ENCODE measurements at regions not wholly inside any gene's neighbourhood (a gene's known extent, or its start where the extent isn't known, plus 50 kb on each side); places are given as distances from the start of the nearest gene placed in this dataset.

DNA sequence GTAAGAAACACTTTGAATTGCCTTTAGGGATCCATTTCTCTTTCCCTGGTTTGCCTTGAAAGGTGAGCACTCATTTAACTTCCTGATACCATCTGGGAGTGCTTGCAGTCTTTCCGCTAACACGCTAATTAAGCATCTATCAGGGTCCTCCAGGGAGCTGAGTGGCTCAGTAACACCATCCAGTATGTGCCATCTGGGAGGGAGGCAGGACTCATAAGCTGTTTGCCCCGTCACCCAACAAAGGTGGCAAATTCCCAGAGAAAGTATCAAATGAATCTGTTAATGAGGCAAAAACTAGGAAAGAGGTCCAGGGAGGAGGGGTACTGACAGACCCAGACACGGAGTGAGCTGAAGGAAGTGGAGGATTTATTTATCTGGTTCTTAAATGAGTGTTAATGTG, 430.9 kb downstream of the HLX start:
- TF ChIP-seq CTCF (conservative IDR thresholded peaks at IDR 0.05; ENCODE audit: low read length) (no peak), EZH2phosphoT487 (IDR thresholded peaks at IDR 0.05; ENCODE audit: borderline replicate concordance, low read depth, low read length) (no peak)
